ENCODE measurements at regions not wholly inside any gene's neighbourhood (a gene's known extent, or its start where the extent isn't known, plus 50 kb on each side); places are given as distances from the start of the nearest gene placed in this dataset.

DNA sequence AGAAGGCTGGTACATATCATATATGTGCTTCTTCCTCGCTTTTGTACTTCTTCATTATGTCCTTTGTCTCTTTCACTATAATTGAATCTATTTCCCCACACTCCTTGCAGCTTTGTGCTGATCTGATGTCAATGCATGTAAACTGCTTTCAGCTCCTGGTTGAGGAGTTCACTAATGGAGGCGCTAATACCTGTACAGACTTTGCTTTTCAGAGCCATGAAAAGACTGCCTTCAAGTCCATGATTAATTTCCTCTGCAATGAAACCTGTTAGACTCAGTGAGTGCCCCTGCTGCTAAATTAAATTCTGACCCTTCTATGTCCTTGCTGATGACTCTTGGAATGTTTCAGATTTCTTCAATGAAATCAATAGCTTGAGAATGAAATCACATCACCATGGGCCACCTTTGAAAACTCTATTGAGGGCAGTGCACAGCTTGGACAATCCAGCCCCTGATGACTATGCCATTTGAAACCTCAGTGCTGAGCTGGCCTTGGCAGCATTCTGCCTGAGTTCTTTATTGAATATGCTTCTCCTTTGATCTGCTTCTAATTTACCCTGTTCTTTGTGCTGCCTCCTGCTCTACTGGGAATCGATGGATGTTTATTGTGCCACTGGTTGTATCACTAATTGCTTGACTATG, 358.2 kb upstream of the DMAC1 start:
- Mint-ChIP-seq H3K27ac (no peak overlapping the region), H3K4me3 (no peak overlapping the region), H3K36me3 (ENCODE audit: insufficient read depth in 1 of 3, low read depth in 3 of 3) (no peaks in the 10 kb centered on the region), H3K4me1 (peaks cover 2 to 5% of the 10 kb centered on the region in 2 experiments; a peak in 3 of 4 replicates), H3K27me3 (ENCODE audit: low read depth) (no peaks in the 10 kb centered on the region; the same call in 1 of the 2 replicates), H3K9me3 (0 out of 5 replicates have a peak, but pooled peaks cover 0 to 2% of the 10 kb centered on the region in 2 experiments)
- Histone ChIP-seq H3T11ph (ENCODE audit: low read length) (no peak overlapping the region), H3K4me2 (ENCODE audit: insufficient read depth, insufficient read length, low read length) (no peak overlapping the region), H4K5ac (ENCODE audit: insufficient read length, low read depth, low read length) (no peak overlapping the region), H3K79me2 (ENCODE audit: insufficient read depth, low read length) (no peaks in the 10 kb centered on the region), H3K79me1 (ENCODE audit: insufficient read depth, low read depth, low read length, poor library complexity, severe bottlenecking) (no peaks in the 10 kb centered on the region), H3K14ac (ENCODE audit: insufficient read depth, low read length) (no peak overlapping the region), H3K4ac (ENCODE audit: low read depth, low read length) (no peak overlapping the region), H3K23ac (ENCODE audit: insufficient read length, low read depth, low read length) (no peak overlapping the region), H3K9ac (ENCODE audit: extremely low read depth, insufficient read length, low read length) (no peak overlapping the region), H4K91ac (ENCODE audit: insufficient read length, low read depth, low read length) (no peak overlapping the region), H3K56ac (ENCODE audit: insufficient read length, low read depth, low read length) (no peak overlapping the region), H4K8ac (replicated peaks; ENCODE audit: insufficient read length, low read depth, low read length) (no peak overlapping the region), H3K27ac (ENCODE audit: insufficient read length, low read depth, low read length) (no peak overlapping the region), H2BK20ac (ENCODE audit: low read depth, low read length, poor library complexity, severe bottlenecking) (no peak overlapping the region), H2BK5ac (ENCODE audit: insufficient read length, low read length) (no peak overlapping the region), H3K9me3 (ENCODE audit: control insufficient read depth, low read depth, low read length) (no peaks in the 10 kb centered on the region), H3K18ac (ENCODE audit: insufficient read length, low read depth, low read length) (no peak overlapping the region), H2BK120ac (ENCODE audit: low read depth, low read length, poor library complexity, severe bottlenecking) (no peak overlapping the region), H3K4me1 (ENCODE audit: insufficient read depth, low read length) (no peaks in the 10 kb centered on the region; the same call in 1 of the 2 replicates), H2BK15ac (ENCODE audit: low read depth, low read length) (no peak overlapping the region), H3K27me3 (ENCODE audit: insufficient read depth, low read length) (no peaks in the 10 kb centered on the region), H2AK5ac (ENCODE audit: insufficient read length, low read length) (no peak overlapping the region), H4K20me1 (ENCODE audit: control insufficient read depth, insufficient read depth, insufficient read length) (no peaks in the 10 kb centered on the region), H2AFZ (ENCODE audit: low read length) (no peak overlapping the region), H2BK12ac (ENCODE audit: insufficient read length, low read depth, low read length) (no peak overlapping the region), H3K23me2 (ENCODE audit: insufficient read length, low read depth, low read length, poor library complexity, severe bottlenecking) (no peaks in the 10 kb centered on the region)
- WGBS (ENCODE audit: extremely low coverage, insufficient read length, low lambda C conversion rate) = no CpG with 5 or more reads among the region's 3 CpGs
- no peak for TF ChIP-seq CTCF (conservative IDR thresholded peaks at IDR 0.05)
- no peak for DNase-seq

Measured in H9 (cell line).